Thyroid gland (tissue), 4 donors: ENCODE measurements at regions not wholly inside any gene's neighbourhood (a gene's known extent, or its start where the extent isn't known, plus 50 kb on each side); places are given as distances from the start of the nearest gene placed in this dataset.
"Not testable (repeated sequence)": the region's sequence is repeated elsewhere in the genome, so short reads cannot be mapped to it uniquely, and the experiment has no call there.

Experiments
- DNase-seq, 2 donors: peaks; one replicate each; pipeline ENCODE4 v3.0.0-alpha.2; 2019
- H3K27ac ChIP-seq, 3 donors: fragments of 200-600 bp; sonication (generic); 1 replicate in 2 of 3; 2 replicates in 1 of 3; pipeline ENCODE4 v1.5.1; 2016 to 2019; ENCODE audit warnings: mild to moderate bottlenecking in 1 of 3, moderate library complexity in 1 of 3
- H3K27me3 ChIP-seq: fragments of 200-600 bp; sonication (generic); one replicate; pipeline ENCODE4 v1.5.1; 2019
- H3K36me3 ChIP-seq, 2 donors: fragments of 200-600 bp; sonication (generic); one replicate each; pipeline ENCODE4 v1.5.1; 2016 to 2019
- H3K4me1 ChIP-seq, 2 donors: fragments of 200-600 bp; sonication (generic); one replicate each; pipeline ENCODE4 v1.5.1; 2017 to 2019
- H3K4me3 ChIP-seq, 3 donors: fragments of 200-600 bp; sonication (generic); replicated peaks in 1 of 3; 1 replicate in 2 of 3; 2 replicates in 1 of 3; pipeline ENCODE4 v1.5.1; 2016; ENCODE audit warnings: mild to moderate bottlenecking in 1 of 3
- H3K9me3 ChIP-seq: fragments of 200-600 bp; sonication (generic); one replicate; pipeline ENCODE4 v1.5.1; 2017
- CTCF ChIP-seq, 6 experiments: fragments of 200-600 bp in 3 of 6; fragments of 450-650 bp in 3 of 6; sonication (generic) in 3 of 6; IDR thresholded peaks; one replicate each; pipeline ENCODE4 v1.5.1; 2016 to 2019; ENCODE audit warnings: antibody characterized with exemption in 6 of 6, mild to moderate bottlenecking in 2 of 6, inconsistent platforms in 1 of 6, moderate library complexity in 1 of 6
- POLR2A ChIP-seq, 2 donors: fragments of 450-650 bp; IDR thresholded peaks; one replicate each; pipeline ENCODE4 v1.6.1; 2017; ENCODE audit warnings: antibody characterized with exemption in 2 of 2, mild to moderate bottlenecking in 2 of 2, moderate library complexity in 1 of 2
- WGBS, 2 donors: methylation state at CpG; one replicate each; pipeline ENCODE4 v1.1.5; 2017; 5-methylcytosine and 5-hydroxymethylcytosine counted together
- intact Hi-C: fragments of 100-400 bp; cut with DNase I; formaldehyde crosslinking; loops from one replicate; pipeline ENCODE4 v1.15.1; 2023

- Histone ChIP-seq H3K4me1 (peaks cover 0 to under 1% of the 10 kb centered on the region in 2 donors), H3K9me3 (no peaks in the 10 kb centered on the region), H3K27me3 (no peaks in the 10 kb centered on the region), H3K27ac (no peak overlapping the region), H3K4me3 (no peak overlapping the region), H3K36me3 (no peaks in the 10 kb centered on the region)
- DNase-seq = no peak
- intact Hi-C loops = no loop called here
- TF ChIP-seq POLR2A (IDR thresholded peaks at IDR 0.05) = no peak
- TF ChIP-seq CTCF (IDR thresholded peaks at IDR 0.05) = no peak
- 89 to 95% methylated on average over 2 of the region's 2 CpGs for WGBS, 2 donors
Observed at GRCh38 chr15:36183201-36183600, 396.2 kb upstream of the CDIN1 start.

- no peak for TF ChIP-seq CTCF (IDR thresholded peaks at IDR 0.05)
- TF ChIP-seq POLR2A (IDR thresholded peaks at IDR 0.05) = no peak
- Histone ChIP-seq H3K27ac (no peak overlapping the region), H3K9me3 (no peaks in the 10 kb centered on the region), H3K36me3 (no peaks in the 10 kb centered on the region), H3K4me1 (no peaks in the 10 kb centered on the region), H3K27me3 (no peaks in the 10 kb centered on the region), H3K4me3 (no peak overlapping the region)
- DNase-seq = no peak
- intact Hi-C loops = no loop called here
- 73 to 77% methylated on average over 1 of the region's 1 CpG for WGBS, 2 donors
Observed at GRCh38 chr15:36185438-36185837, 394.0 kb upstream of the CDIN1 start.

GRCh38 chr15:36185845-36186244, 393.6 kb upstream of the CDIN1 start:
- no peaks in the 10 kb centered on the region for H3K4me1 ChIP-seq
- no peak overlapping the region for H3K27ac ChIP-seq
- H3K36me3 ChIP-seq = no peaks in the 10 kb centered on the region
- no peak overlapping the region for H3K4me3 ChIP-seq
- H3K9me3 ChIP-seq = no peaks in the 10 kb centered on the region
- intact Hi-C loops = no loop called here
- no peak for TF ChIP-seq CTCF (IDR thresholded peaks at IDR 0.05)
- TF ChIP-seq POLR2A (IDR thresholded peaks at IDR 0.05) = no peak
- no peaks in the 10 kb centered on the region for H3K27me3 ChIP-seq
- no peak for DNase-seq

- intact Hi-C loops = no loop called here
- Histone ChIP-seq H3K4me3 (no peak overlapping the region), H3K9me3 (no peaks in the 10 kb centered on the region), H3K36me3 (no peaks in the 10 kb centered on the region), H3K4me1 (no peaks in the 10 kb centered on the region), H3K27me3 (no peaks in the 10 kb centered on the region), H3K27ac (no peak overlapping the region)
- 71 to 80% methylated on average over 1 of the region's 1 CpG for WGBS, 2 donors
- DNase-seq = no peak
- TF ChIP-seq CTCF (IDR thresholded peaks at IDR 0.05) = no peak
- no peak for TF ChIP-seq POLR2A (IDR thresholded peaks at IDR 0.05)
Observed at GRCh38 chr15:36186376-36186775, 393.1 kb upstream of the CDIN1 start.

- DNase-seq = no peak
- intact Hi-C loops = no loop called here
- Histone ChIP-seq H3K4me1 (no peaks in the 10 kb centered on the region), H3K9me3 (no peaks in the 10 kb centered on the region), H3K27ac (no peak overlapping the region), H3K4me3 (no peak overlapping the region), H3K27me3 (no peaks in the 10 kb centered on the region), H3K36me3 (no peaks in the 10 kb centered on the region)
- TF ChIP-seq CTCF (IDR thresholded peaks at IDR 0.05) = no peak
Observed at GRCh38 chr15:36191459-36191858, 388.0 kb upstream of the CDIN1 start.

GRCh38 chr15:36195361-36196007, 383.9 kb upstream of the CDIN1 start:
- H3K4me3 ChIP-seq, intact Hi-C loops, DNase-seq, H3K27ac ChIP-seq, H3K4me1 ChIP-seq, H3K36me3 ChIP-seq, H3K9me3 ChIP-seq, H3K27me3 ChIP-seq: not testable (repeated sequence)
- WGBS, 2 donors = 96% methylated on average over 28 to 30 of the region's 30 CpGs
